ENCODE measurements at regions not wholly inside any gene's neighbourhood (a gene's known extent, or its start where the extent isn't known, plus 50 kb on each side); places are given as distances from the start of the nearest gene placed in this dataset.
"Not testable (repeated sequence)": the region's sequence is repeated elsewhere in the genome, so short reads cannot be mapped to it uniquely, and the experiment has no call there.

DNA sequence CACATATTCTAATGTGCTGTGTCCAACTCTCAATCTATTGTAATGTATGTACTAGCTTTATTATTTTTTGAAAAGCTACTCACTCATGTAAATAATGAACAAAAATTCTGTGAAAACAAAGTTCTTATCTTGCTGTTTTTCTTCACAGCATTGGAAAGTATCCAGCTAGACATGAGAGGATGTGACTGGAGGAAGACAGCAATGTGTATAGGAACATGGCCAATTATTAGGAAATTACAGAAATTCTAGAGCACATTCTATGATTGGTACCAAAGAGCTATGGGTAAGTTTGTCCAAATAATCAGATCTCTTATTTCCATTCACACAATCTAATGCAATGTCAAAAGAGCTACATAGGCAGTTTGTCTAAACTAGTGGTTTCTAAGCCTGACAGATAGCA is 1100.2 kb downstream of the FSCB start:
- DNase-seq = no peak

DNA sequence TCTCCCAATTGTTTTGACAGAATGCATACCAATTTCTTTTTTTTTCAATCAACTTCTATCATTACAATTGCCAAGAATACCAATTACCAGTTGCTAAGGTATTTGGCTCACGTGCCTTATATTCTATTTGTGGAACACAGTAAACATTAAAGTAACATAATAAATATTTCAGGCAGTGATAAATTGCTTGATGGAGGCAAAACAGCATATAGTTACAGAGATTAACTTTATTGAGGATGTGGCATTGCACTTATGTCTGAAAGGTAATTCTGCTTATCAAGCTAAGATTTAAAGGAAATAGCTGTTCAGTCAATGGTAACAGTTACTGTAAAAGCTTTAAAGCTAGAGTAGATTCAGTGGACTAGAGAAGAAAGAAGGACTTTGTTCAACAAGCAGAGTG is 1107.8 kb downstream of the FSCB start:
- DNase-seq = no peak

DNA sequence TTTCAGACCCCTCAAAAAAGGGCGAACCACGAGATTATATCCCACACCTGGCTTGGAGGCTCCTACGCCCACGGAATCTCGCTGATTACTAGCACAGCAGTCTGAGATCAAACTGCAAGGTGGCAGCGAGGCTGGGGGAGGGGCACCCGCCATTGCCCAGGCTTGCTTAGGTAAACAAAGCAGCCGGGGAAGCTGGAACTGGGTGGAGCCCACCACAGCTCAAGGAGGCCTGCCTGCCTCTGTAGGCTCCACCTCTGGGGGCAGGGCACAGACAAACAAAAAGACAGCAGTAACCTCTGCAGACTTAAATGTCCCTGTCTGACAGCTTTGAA is 1136.6 kb downstream of the FSCB start:
- not testable (repeated sequence) for DNase-seq

DNA sequence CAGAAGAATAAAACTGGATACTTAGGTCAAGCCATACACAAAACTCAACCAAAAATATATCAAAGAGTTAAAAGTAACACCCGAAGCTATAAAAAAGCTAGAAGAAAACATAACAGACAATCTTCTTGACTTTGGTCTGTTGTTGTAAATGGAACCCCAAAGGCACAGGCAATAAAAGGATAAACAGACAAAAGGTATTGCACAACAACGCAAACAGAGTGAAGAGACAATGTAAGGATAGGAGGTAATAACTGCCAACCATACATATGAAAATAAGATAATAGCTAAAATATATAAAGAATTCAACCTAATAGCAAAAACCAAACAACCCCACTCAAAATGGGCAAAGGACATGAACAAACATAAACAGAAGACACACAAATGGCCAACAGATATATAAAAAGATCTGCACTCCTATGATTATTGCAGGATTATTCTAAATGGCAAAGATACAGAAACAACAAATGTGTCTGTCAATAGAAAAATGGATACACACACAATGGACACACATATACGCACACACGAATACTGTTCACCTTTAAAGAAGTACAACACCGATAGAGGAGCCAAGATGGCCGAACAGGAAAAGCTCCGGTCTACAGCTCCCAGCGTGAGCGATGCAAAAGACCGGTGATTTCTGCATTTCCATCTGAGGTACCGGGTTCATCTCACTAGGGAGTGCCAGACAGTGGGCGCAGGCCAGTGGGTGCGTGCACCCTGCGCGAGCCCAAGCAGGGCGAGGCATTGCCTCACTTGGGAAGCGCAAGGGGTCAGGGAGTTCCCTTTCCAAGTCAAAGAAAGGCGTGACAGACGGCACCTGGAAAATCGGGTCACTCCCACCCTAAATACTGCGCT is 1137.1 kb downstream of the FSCB start:
- no peak for DNase-seq

DNA sequence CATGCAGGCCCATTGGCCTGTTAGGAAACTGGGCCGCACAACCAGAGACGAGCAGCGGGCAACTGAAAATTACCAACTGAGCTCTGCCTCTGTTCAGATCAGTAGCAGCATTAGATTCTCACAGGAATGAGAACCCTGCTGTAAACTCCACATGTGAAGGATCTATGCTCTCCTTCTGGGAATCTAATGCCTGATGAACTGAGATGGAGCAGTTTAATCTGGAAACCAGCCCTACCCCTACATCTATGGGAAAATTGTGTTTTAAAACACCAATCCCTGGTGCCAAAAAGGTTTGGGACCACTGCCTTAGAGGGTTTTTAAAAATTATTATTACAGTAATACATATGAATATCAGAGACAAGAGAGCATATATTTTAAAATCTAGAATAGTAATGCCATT is 1144.5 kb downstream of the FSCB start:
- no peak for DNase-seq

DNA sequence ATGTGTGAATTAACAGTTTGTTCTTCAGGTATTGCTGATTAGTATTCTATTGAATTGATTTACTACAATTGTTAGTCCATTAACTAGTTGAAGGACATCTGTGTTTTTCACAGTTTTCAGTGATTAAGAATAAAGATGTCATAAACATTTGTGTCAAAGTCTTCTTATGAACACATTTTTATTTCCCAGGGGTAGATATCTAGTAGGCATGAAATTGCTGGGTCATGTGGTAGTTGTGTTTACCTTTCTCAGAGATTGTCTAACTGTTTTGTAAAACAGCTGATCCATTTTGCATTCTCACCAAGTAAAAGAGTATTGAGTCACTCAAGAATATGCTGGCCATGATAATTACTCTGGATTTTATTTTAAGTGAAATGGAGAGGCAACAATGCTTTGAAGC is 1145.3 kb downstream of the FSCB start:
- DNase-seq = no peak

DNA sequence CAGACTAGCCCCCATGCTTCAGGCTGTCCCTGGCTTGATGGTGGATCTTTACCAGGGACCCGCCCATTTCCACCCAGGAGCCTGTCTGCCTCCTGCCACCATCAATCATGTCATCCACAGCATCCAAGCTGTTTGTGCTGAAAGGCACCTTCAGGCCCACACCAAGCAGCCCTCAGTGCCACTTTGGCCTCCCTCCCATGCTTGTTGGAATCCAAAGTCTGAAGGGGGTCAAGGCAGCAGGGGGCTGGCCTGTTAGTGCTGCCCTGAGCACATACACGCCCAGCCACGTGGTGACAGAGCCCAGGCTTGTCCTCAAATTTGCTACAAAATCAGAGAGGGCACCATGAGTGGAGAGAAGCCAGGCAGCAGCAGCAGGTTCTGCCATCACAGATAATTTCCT is 1146.8 kb downstream of the FSCB start:
- no peak for DNase-seq

DNA sequence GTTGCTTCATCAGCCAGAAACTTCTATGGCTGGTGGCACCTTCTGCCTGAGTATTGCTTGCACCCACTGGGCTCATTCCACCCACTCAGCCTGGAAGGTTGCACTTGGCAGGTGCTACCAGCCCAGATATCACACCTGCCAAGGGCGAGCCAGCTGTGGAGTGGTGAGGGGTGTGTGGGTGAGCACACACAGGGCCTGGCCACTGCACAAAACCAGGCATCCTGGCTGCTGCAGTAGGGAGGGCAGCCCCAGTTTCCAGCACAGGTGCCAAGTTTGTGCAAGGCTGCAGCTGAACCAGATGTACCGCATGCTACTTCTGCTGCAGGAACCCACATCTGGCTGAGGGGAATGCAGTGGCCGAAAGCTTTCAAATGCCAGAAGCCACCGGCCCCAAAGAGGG is 1147.8 kb downstream of the FSCB start:
- no peak for DNase-seq

DNA sequence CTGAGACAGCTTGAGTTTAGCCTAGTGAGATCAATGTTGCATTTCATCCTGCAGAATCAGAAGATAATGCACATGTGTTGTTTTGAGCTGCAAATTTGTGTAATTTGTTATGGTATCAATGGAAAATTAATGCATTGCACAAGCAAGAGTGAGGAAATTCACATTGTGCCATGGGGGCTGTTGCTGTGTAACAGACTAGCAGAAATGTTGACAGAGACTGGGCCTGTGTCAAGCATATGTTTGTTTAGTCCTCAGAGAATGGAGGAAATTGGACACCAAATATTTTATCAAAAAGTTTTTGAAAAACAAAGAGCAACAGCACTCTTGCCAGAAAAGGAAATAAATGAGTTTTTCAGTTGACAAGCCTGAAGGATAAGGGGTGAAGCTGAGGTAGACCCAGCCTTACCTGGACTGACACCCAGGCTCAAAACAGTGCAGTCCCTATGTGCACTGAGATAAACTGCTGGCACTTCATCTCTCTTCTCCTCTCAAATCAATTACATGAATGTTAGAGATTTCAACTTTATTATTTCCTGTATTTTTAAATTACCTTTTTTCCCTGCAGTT is 1150.0 kb downstream of the FSCB start:
- no peak for DNase-seq

DNA sequence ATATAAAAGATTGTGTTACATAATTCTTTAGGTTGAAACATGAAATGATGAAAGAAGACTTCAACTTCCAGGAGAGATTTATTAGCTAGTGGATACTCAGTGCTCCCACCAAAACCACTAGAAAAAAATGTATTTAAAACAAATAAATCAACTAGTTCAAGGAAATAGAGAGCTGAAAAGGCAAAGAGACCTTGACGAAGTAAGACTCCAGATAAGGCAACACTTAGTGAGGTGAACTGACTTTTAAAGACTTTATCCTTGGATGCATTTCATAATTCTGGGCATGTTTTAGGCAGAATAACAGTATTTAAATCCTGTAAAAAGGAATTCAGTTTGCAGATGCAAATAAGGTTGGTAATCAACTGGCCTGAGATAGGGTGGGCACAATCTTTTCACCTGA is 1150.7 kb downstream of the FSCB start:
- no peak for DNase-seq

DNA sequence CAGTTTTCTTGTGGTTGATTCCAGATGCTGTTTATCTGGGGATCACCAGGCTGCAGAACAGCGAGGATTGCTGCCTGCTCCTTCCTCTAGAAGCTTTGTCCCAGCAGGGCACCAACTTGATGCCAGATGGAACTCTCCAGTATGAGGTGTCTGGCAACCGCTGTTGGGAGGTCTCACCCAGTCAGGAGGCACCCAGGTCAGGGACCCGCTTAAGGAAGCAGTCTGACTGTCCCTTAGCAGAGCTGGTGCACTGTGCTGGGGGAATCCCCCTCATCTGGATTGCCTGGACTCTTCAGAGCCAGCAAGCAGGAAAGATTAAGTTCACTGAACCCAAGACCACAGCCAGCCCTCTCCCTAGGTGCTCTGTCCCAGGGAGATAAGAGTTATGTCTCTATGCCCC is 1165.2 kb downstream of the FSCB start:
- DNase-seq = no peak

DNA sequence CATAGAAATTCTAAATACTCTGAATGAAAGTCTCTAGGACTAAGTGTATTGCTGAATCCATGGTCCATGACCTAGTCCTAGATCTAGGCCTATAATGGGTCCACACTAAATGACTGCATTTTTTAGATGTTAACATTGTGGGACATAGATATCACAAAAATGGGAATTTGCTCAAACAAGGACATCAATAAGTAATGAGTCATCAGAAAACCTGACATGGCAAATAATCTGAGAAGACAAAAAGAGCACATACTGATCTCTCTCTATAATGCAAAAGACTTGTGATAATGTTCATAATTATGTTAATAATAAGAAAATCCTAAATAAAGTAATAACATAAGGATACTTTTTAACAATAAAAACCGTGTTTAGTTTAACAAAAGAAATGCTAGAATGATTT is 1168.4 kb downstream of the FSCB start:
- no peak for DNase-seq

DNA sequence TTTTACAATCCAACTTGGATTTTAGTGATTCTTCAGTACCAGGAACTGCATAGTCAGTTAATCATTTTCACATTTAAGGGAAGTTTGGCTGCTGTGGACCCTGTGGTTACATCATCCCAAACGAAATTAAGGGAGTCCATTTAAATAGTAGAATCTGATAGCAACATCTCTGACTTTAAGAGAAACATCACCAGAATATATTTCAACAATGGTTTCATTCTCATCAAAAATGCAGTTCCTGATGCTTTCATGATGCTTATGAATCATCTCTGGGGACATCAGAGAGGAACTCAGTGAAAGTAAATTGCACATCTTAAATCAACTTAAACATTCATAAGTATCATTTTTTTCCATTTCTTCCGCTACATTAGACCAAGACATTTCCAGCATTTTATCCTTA is 1170.7 kb downstream of the FSCB start:
- no peak for DNase-seq

DNA sequence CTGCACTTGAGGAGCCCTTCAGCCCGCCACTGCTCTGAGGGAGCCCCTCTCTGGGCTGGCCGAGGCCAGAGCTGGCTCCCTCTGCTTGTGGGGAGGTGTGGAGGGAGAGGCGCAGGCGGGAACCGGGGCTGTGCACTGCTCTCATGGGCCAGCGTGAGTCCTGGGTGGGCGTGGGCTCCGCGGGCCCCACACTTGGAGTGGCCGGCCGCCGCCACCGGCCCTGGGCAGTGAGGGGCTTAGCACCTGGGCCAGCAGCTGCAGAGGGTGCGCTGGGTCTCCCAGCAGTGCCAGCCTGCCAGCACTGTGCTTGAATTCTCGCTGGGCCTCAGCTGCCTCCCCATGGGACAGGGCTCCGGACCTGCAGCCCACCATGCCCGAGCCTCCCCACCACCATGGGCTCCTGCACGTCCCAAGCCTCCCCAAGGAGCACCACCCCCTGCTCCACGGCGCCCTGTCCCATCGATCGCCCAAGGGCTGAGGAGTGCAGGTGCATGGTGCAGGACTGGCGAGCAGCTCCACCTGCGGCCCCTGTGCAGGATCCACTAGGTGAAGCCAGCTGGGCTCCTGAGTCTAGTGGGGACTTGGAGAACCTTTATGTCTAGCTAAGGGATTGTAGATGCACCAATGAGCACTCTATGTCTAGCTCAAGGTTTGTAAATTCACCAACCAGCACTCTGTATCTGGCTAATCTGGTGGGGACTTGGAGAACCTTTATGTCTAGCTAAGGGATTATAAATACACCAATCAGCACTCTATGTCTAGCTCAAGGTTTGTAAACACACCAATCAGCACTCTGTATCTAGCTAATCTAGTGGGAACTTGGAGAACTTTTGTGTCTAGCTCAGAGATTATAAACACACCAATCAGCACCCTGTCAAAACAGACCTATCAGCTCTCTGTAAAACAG is 1180.3 kb downstream of the FSCB start:
- not testable (repeated sequence) for DNase-seq

DNA sequence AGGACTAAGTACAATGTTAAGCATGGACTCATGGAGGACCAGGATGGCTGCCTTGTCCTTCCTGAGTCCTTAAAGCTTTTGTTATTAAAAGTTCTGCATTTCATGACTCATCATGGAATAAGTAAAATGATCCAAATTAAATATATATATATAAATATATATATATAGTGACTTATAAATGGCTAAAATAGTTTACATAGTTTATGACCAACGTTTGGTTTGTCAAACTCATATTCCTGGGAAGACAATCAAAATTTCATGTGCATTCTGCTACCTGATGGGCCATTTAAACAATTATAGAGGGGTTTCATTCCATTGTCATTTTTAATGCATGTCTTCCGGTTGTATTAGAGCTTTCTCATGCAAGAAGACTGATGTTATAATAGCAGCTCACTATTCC is 1190.7 kb downstream of the FSCB start:
- DNase-seq = no peak

DNA sequence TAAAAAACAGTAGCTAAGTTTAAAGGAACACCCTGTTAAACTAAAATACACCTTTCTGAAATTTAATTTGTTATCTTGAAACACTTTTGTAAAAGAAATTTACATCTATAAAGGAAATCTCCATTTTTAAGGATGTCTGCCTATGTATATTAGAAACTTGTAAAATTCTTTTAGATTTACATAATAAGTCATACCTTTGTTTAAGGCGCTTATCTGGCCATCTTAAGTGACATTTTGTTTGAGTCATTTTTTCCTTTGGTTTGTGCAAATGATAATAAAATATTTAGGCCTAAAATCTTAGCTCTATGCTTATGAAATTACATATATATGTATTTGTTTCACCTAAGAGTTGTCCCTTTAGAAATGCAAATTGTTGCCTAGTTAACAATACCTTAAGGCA is 1193.4 kb downstream of the FSCB start:
- no peak for DNase-seq

DNA sequence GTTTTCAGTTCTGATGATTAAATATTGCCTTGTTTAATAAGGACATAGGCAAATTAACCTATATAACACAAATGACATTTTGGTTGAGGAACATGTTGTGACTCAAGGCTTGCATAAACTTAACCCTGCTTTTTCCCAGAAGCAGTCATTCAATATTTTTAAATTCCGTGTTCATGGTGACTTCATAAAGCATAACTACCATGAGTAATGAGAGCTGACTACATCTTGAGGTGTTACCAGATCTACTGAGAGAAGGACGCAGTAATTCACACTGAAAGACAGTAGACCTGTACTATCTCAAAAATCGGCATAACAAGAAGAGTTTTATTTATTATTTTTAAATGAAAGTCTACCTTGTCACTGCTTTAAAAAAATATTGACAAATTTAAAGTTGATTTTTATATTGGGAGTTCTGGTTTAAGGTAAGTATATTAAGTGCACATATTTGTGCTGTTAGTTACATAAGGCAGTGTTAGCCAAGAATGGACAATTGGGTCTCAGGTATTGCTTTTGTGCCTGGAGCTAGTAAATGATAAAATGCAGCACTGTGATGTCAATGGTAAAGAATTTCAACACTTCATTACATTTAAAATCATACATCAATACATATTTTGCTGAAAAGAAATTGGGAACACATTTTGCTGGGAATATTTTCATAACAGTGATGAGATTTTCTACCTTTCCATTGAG is 1198.5 kb downstream of the FSCB start:
- DNase-seq = no peak

DNA sequence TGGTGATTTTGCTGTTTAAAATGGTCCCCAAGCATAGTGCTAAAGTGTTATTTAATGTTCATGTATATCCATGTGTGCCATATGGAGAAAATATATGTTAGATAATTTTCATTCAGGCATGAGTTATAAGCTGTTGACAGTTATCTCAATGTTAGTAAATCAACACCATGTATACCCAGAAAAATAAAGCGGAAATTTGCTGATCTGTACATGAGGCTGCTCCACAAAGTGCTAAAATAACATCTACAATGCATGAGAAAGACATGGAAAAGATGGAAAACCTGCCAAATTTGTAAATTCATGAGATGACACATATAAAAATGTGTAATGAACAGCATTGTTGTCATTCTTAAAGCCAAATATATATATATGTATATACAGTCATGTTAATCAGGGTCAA is 1199.2 kb downstream of the FSCB start:
- DNase-seq = no peak

DNA sequence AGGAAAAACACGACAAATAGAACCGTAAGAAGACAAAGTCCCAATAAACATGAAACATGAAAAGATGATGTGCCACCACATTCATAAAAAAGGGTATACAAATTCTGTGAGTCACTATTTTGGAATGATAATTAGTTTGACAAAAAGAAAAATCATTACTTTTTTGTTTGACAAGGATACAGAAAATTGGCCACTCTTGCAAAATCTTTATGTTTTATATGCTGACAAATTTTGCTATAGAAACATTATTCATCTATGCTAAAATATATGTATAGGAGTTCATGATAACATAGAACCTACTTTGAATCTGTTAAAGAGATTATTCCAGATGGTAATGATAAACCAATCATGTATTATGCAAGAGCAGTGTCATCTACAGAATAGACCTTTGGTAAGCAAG is 1201.0 kb downstream of the FSCB start:
- DNase-seq = no peak

DNA sequence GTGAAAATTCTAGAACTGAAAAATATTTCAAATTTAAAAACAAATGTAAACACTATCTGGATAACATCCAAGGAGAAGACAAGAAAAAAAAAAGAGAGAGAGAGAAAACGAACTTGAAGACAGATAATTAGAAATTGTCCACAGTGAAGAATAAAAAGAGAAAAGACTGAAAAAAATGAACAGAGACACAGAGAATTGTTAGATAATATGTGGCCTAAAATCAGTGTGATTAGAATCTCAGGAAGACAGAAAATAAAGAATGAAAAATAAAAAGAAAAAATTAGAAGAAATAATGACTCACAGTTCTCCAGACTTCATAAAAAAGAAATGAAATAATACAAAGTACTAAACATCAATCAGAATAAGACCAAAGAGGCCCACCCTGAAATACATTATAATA is 1209.3 kb downstream of the FSCB start:
- no peak for DNase-seq

DNA sequence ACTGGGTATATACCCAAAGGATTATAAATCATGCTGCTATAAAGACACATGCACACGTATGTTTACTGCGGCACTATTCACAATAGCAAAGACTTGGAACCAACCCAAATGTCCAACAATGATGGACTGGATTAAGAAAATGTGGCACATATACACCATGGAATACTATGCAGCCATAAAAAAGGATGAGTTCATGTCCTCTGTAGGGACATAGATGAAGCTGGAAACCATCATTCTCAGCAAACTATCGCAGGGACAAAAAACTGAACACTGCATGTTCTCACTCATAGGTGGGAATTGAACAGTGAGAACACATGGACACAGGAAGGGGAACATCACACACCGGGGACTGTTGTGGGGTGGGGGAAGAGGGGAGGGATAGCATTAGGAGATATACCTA is 1211.0 kb downstream of the FSCB start:
- not testable (repeated sequence) for DNase-seq

DNA sequence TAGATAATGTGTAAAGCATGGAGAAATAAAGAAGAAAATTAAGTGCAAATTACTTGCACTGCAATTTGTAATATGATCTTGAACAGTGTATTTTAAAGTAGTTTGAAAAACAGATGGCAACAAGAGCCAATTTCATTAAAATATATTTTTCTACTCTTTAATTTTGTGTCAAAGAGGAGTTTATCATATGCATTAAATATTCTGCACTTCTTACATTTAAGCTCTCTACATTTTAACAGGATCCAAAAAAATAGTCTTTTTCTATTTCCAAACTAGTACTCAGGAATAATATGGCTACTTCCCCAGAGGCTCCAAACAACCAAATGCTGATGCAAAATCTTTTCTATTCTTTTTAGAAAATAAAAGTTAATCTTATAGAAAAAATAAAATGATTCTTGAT is 1221.5 kb downstream of the FSCB start:
- no peak for DNase-seq

DNA sequence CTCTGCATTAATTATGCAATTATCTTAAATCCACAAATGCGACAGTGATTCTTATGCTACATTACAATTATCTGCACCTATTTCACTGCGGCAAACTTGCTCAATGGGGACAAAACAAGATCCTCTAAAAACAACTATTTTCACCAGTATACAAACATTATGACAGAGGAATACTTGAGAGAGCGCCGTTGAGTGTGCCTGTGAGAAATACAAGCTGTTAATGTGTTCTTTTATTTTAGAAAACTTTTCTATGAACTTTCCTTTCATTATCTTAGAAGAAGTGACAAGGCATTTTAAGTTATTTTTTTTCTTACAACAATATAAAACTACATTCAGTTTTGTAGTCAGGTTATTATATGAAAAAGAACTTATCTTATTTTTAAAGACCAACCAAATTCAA is 1247.0 kb downstream of the FSCB start:
- no peak for DNase-seq

Measured in occipital lobe (tissue), 1 donor.